ENCODE measurements at regions not wholly inside any gene's neighbourhood (a gene's known extent, or its start where the extent isn't known, plus 50 kb on each side); places are given as distances from the start of the nearest gene placed in this dataset.
A peak's percentile ranks its signal among the peaks of the same experiment; 100 is the strongest.

- no peak for DNase-seq
- intact Hi-C loops (cut with DNase I) = no loop called here
These were observed 297.8 kb downstream of the WDR11 start for GRCh38 chr10:121148921-121149320.

GRCh38 chr10:121152033-121152432, 300.9 kb downstream of the WDR11 start:
- no peak for DNase-seq
- intact Hi-C loops (cut with DNase I) = loop anchor here (10.0 kb wide), 1 partner anchor 583 kb away; no protein-coding TSS in a partner anchor

- intact Hi-C loops (cut with DNase I) = loop anchor here (10.0 kb wide), 1 partner anchor 582 kb away; no protein-coding TSS in a partner anchor
- no peak for DNase-seq
These were observed 301.8 kb downstream of the WDR11 start for GRCh38 chr10:121152935-121153334.

GRCh38 chr10:121154310-121154709, 303.1 kb downstream of the WDR11 start:
- peak in 3 of 42 donors; percentile 32 to 72 (median 65) for DNase-seq
- intact Hi-C loops (cut with DNase I) = loop anchor here (10.0 kb wide), 1 partner anchor 580 kb away; no protein-coding TSS in a partner anchor

- intact Hi-C loops (cut with DNase I) = loop anchor here (10.0 kb wide), 1 partner anchor 580 kb away; no protein-coding TSS in a partner anchor
- peak; percentile 47 to 97 (median 90) for DNase-seq
These were observed 303.7 kb downstream of the WDR11 start for GRCh38 chr10:121154846-121155245.

- peak in 1 of 42 donors; percentile 56 for DNase-seq
- intact Hi-C loops (cut with DNase I) = loop anchor here (2.0 to 10.0 kb wide), 2 partner anchors 27 to 579 kb away; no protein-coding TSS in a partner anchor
These were observed 304.7 kb downstream of the WDR11 start for GRCh38 chr10:121155742-121156474.

- peak in 15 of 42 donors; percentile 24 to 58 (median 40) for DNase-seq
- intact Hi-C loops (cut with DNase I) = loop anchor here (2.0 to 10.0 kb wide), 2 partner anchors 25 to 577 kb away; no protein-coding TSS in a partner anchor
These were observed 306.8 kb downstream of the WDR11 start for GRCh38 chr10:121157998-121158397.

DNA sequence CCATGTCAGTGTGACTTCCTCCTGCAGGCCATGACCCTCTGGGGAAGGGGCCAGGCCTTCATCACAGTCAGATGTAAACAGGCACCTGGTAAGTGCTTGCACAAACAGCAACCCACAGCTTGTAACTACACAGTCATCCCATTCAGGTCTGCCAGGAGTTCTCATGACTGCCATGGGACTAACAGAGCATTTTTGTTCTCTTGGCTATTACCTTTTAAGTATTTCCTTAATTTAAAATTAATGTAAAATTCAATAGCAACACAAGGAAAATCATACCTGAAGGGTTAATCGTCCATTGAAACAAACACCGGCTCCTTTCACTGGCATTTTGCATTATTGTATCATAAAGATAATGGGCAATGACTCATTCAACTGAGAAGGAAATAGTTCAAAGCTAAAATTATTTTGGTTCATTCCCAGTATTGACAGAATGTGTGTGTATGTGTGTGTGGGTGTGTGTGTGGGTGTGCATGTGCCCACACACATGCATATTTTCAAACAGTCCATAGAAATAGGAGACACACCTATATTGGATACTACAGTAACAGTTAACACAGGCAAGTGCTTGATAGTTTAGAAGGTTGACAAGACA, 307.9 kb downstream of the WDR11 start:
- intact Hi-C loops (cut with DNase I) = loop anchor here (10.0 kb wide), 1 partner anchor 576 kb away; no protein-coding TSS in a partner anchor
- DNase-seq = peak in 2 of 42 donors; percentile 30 to 49

DNA sequence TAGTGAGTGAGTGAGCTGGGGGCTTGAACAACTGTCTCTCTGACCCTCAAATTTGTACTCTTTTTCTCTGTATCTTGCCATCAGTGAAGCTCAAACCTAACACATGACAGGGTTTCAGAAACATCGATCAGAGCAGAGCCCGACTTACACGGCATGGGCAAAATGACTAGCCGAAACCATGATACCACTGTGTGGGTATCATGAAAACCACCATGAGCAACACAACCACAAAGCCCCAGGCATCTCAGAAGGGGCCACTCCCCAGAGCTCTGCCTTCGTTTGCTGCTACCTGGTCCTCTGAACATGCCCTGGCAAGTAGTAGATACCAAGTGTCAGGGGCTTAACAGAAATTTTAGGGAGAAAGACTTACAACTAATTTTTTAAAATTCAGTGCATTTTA, 308.5 kb downstream of the WDR11 start:
- DNase-seq = no peak

GRCh38 chr10:121165276-121165675, 314.1 kb downstream of the WDR11 start:
- intact Hi-C loops (cut with DNase I) = no loop called here
- DNase-seq = no peak

More for the DNA sequence above, 308.5 kb downstream of the WDR11 start:
- intact Hi-C loops (cut with DNase I) = loop anchor here (10.0 kb wide), 1 partner anchor 575 kb away; no protein-coding TSS in a partner anchor

- intact Hi-C loops (cut with DNase I) = no loop called here
- no peak for DNase-seq
These were observed 316.5 kb downstream of the WDR11 start for GRCh38 chr10:121167534-121168243.

GRCh38 chr10:121168545-121169216, 317.5 kb downstream of the WDR11 start:
- intact Hi-C loops (cut with DNase I) = no loop called here
- peak in 10 of 42 donors; percentile 14 to 55 (median 30) for DNase-seq

DNA sequence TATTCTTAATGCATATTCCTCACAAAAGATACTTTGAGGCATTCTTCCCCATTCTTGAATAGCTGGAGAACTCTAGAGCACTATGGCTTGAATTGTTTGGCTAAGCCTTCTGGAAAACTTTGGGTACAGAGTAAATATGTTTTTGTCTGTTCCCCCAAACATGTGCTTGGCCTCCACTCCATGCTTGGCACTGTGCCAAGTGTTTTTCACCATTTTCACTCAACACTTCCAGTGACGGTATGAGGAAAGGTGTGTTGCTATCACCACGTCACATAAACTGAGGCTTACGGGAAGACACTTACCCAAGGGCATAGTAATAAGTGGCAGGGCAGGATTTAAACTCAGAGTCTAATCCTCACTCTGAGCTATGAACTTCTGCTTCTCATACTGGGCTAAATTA, 318.2 kb downstream of the WDR11 start:
- intact Hi-C loops (cut with DNase I) = no loop called here
- DNase-seq = no peak

GRCh38 chr10:121171825-121172787, 320.9 kb downstream of the WDR11 start:
- intact Hi-C loops (cut with DNase I) = no loop called here
- DNase-seq = peak in 1 of 42 donors; percentile 27

DNA sequence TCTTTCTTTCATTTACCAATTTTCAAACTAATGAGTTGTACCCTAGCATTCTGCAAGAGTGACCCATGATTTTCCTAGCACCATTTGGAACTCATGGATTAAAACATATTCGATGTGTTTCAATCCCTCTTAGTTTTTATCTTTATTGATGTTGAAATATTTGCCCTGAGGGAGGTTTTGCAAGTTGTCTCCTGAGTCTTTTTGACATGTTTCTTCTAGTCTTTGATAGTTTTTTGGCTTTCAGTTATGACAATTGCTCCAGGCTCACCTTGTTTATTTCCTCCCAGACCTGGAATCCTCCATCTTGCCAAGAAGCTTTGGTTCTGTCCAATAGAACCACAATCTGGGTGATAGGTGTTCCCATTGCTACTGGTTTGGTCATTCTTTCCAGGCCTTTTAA, 327.8 kb downstream of the WDR11 start:
- no peak for DNase-seq
- intact Hi-C loops (cut with DNase I) = no loop called here

DNA sequence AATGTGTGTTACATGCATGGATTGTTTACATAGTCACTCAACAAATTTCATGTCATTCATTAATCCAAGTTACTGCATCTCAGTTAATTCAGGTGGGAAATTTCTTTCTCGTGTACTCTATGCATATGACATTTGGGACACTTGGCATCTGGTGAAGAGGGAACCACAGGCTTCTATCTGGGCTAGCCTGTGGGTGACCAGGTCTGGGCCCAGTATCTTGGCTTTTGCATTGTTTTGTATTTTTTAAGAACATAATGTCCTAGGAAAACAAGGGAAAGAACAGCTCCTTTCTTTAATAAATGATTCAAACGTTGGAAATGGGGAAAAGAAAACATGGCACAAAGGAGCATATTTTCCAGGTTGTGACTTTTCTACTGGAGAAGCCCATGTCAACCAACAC, 331.1 kb downstream of the WDR11 start:
- intact Hi-C loops (cut with DNase I) = loop anchor here (2.0 to 10.0 kb wide), 2 partner anchors 25 to 413 kb away; partner anchors contain the start of gene FGFR2
- no peak for DNase-seq

- DNase-seq = peak in 8 of 42 donors; percentile 17 to 52 (median 30)
- intact Hi-C loops (cut with DNase I) = loop anchor here (2.0 to 10.0 kb wide), 2 partner anchors 26 to 412 kb away; partner anchors contain the start of gene FGFR2
These were observed 332.1 kb downstream of the WDR11 start for GRCh38 chr10:121183236-121183635.

Measured in head of caudate nucleus (tissue), 42 donors.